GM12872 (cell line): ENCODE measurements at regions not wholly inside any gene's neighbourhood (a gene's known extent, or its start where the extent isn't known, plus 50 kb on each side); places are given as distances from the start of the nearest gene placed in this dataset.

Source experiments
- TF ChIP-seq, protein P1 (sequence below): IDR thresholded peaks from 3 replicates; pipeline ENCODE4 v1.5.1; 2011; ENCODE audit warnings: low read depth, mild to moderate bottlenecking, low read length, moderate library complexity; ENCODE audit not compliant: insufficient read depth

GRCh38 chr1:214953901-214954616, 128.5 kb upstream of the KCNK2 start:
- TF ChIP-seq, protein P1, sequence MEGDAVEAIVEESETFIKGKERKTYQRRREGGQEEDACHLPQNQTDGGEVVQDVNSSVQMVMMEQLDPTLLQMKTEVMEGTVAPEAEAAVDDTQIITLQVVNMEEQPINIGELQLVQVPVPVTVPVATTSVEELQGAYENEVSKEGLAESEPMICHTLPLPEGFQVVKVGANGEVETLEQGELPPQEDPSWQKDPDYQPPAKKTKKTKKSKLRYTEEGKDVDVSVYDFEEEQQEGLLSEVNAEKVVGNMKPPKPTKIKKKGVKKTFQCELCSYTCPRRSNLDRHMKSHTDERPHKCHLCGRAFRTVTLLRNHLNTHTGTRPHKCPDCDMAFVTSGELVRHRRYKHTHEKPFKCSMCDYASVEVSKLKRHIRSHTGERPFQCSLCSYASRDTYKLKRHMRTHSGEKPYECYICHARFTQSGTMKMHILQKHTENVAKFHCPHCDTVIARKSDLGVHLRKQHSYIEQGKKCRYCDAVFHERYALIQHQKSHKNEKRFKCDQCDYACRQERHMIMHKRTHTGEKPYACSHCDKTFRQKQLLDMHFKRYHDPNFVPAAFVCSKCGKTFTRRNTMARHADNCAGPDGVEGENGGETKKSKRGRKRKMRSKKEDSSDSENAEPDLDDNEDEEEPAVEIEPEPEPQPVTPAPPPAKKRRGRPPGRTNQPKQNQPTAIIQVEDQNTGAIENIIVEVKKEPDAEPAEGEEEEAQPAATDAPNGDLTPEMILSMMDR = no peak

DNA sequence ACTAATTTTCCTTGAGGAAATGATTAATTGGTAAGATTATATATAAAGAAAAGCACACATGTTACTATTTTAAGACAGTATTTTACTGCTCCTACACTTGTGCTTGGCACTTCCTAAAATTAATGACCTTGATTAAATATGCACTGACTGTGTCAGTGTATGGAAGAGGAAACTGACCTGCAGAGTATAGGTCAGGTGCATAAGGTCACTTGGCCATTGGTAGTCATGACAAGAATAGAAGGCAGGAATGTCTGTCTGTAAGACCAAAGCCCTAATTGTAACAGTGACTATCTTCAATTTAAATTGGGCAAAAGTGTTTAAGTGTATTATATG, 128.0 kb upstream of the KCNK2 start:
- TF ChIP-seq, protein P1 = no peak

DNA sequence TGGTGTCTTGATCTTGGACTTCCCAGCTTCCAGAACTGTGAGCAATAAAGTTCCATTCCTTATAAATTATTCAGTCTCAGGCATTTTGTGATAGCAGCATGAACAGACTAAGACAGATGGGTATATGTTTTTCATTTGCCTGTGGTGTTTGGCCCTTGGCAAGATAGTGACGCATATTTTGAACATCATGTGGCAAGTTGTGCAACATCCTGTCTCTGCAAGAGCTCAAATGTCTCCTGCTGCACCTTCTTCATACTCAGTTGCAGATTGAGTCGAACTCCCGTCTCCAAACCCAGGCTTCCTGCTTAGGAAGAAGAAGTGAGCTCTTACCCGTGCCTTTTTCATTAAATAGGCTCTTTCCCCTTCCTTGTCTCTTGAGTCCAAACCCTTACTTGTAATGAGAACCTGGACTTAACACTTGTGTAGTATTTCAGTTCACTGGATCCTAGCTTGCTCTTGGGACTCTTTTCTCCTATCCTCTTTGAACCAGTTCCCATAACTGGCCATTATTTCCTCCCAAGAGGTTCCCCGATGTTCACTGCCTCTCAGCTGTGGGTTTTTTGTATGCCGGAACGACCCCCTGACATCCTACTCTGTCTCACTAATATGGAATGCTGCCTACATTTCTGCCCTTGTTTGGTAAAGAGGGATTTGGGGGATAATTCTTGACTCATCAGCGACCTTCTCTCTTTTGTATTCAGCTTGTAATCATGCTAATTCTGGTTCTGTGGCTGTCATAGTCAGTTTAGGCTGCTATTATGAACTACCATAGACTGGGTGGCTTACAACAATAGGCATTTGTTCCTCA, 125.0 kb upstream of the KCNK2 start:
- TF ChIP-seq, protein P1 = no peak

GRCh38 chr1:214958486-214958885, 124.1 kb upstream of the KCNK2 start:
- TF ChIP-seq, protein P1 = no peak

DNA sequence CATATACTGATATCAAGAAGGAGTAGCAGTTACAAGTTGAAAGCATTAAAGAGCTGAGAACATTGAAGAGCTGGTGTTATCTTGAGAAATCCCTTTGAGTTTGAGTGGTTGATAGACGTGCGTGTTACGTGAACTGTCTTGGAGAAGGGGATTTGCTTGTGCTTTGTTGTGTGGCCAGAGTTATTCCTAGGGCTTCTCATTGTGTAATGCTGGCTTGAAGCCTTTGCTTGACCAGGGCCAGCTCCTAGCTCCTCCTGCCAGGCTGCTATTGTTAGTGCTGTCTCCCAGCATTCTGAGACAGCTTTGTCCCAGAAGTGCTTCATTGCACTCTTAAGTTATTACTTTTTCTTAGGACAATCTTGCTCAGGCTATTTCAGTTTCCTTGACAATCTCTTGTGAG, 116.2 kb upstream of the KCNK2 start:
- TF ChIP-seq, protein P1 = no peak

GRCh38 chr1:214967865-214968575, 114.5 kb upstream of the KCNK2 start:
- TF ChIP-seq, protein P1 = no peak

DNA sequence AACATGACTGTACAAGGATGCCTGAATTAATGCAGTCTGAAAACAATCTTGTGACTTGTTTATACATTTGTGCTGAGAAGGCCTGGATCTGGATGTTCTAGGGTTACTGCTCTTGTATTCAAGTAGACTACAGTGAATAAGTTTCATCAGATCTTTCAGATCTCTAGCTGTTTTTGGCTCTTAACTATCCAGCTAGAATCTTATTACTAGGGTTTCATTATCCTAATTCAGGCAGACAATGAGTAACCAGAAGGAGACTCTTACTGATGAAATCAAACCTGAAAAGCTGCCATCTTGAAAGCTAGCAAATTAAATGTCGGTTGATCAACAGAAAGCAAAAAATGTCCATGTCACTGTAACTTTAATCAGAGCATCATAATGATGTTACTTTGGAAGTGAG, 112.5 kb upstream of the KCNK2 start:
- TF ChIP-seq, protein P1 = no peak
